NCI-H748 treated with DMSO at 0.1 percent for 48 hours (cell line): ENCODE measurements at regions not wholly inside any gene's neighbourhood (a gene's known extent, or its start where the extent isn't known, plus 50 kb on each side); places are given as distances from the start of the nearest gene placed in this dataset.

Experiments
- DNase-seq: peaks from one replicate; lab custom pipeline; 2025; lab: John Stamatoyannopoulos, UW

GRCh38 chr6:90795078-90795477 lies 208.2 kb upstream of the MAP3K7 start:
- no peak for DNase-seq

GRCh38 chr6:90793771-90794170 lies 206.9 kb upstream of the MAP3K7 start:
- no peak for DNase-seq

DNA sequence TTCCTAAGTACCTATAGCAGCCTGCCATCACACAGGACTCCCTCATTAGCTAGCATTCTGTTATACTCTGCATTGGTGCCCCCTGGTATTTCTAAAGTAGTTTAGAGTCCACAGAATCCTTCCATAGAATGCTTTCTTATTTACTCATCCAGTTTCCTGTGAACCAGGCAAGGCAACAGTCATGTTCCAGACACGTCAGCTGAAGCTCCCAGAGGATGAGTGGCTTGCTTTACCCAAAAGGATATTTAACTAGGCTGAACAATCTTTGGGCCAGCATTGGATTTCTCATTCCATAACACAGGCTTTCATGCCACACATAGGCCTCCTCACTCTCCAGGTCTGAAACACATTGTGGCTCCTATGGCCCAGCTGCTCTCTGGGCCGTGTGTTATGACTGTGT lies 203.8 kb upstream of the MAP3K7 start:
- no peak for DNase-seq

DNA sequence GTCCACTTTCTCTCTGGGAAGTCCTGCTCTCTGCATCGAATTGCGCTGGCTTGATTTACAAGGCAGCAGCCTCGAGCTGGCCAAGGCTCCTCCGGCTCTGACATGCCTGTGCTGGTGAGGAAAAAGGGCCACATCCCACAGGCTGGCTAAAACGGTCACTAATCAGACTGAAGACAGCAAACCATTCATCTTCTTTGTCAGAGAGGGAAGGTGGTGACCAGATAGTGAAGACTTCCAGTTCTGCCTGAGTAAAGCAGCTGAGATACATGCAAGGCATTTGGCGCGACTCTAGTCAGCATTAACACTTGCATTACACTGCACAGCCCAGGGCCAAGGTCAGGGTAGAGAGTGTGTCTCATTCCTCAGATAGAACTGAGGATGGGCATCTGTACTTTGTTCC lies 203.2 kb upstream of the MAP3K7 start:
- no peak for DNase-seq

- no peak for DNase-seq
Measured at GRCh38 chr6:90788781-90789180, 201.9 kb upstream of the MAP3K7 start.

GRCh38 chr6:90787446-90787845 lies 200.6 kb upstream of the MAP3K7 start:
- DNase-seq, result no peak

DNA sequence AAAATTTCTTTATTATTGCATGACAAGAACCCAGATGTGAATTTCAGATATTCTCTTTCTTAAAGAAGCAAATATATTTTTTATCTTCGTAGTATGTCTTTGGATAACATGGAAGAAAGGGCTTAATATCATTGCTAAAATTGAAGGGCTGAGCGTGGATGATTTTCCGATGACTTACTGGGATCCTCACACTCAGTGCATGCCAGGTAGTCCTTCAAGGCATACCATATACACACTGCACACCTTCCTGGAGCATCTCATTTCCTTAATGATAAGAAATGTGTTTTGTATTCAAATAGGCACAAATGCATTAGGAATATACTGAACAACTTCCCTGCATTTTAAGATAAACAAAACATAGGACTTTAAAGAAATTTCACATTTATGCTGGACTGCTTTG lies 193.9 kb upstream of the MAP3K7 start:
- DNase-seq, result no peak

- no peak for DNase-seq
Measured at GRCh38 chr6:90780141-90780540, 193.3 kb upstream of the MAP3K7 start.

- DNase-seq, result no peak
Measured at GRCh38 chr6:90778417-90779203, 191.7 kb upstream of the MAP3K7 start.

DNA sequence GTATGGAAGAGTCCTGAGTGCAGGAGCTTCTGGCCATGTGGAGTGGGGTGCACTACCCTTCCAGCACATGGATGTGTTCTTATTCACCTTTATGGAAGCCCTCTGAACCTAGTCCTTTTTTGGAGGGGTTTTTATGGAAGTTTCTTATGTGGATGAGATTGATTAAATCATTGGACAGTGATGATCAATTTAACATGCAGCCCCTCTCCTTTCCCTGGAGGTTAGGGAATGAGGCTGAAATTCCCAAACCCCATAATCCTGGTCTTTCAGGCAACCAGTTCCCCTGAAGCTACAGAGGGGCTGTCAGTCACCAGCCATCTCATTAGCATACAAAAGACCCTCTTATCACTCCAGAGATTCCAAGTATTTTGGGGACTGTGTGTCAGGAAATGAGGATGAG lies 183.9 kb upstream of the MAP3K7 start:
- DNase-seq, result no peak

- peak; percentile 73 for DNase-seq
Measured at GRCh38 chr6:90765895-90766294, 179.0 kb upstream of the MAP3K7 start.

- DNase-seq, result no peak
Measured at GRCh38 chr6:90765491-90765890, 178.6 kb upstream of the MAP3K7 start.

- no peak for DNase-seq
Measured at GRCh38 chr6:90764001-90764400, 177.1 kb upstream of the MAP3K7 start.

- no peak for DNase-seq
Measured at GRCh38 chr6:90759664-90760063, 172.8 kb upstream of the MAP3K7 start.

- DNase-seq, result no peak
Measured at GRCh38 chr6:90758741-90759140, 171.9 kb upstream of the MAP3K7 start.

DNA sequence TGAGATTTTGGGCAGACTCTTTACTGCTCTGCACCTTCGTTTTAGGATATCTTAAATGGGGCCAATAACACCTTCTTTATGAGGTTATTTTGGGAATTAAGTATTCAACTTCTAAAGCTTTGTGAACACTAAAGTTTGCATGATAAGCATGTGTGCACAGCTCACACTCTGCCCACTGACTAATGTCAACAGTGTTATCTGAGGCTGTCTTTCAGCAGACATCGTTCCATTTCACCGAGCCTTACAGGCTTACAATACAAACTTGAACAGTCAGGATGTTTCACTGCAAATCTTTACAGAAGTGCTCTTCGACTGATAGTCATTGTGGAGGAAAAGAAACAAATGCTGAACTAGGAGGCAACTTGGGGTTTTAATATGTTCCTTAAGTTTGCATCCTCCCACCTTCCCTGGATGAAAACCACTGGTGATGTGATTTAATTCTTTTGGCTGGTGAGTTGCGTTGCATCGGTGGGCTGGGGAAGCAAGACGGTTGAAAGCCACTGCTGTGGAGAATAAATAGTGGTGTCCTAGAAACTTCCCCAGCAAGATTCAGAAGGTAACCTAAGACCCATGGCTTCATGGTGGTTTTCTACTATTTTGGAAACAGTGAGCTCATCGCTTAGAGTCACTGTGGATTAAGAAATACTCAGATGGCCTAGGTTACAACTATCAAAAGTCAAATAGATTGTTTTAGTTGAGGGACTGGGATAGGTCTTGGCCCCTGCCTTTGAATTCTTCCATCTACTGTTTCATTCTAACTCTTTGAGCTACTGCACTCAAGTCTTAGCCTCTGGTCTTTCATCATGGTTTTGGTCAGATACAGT lies 167.2 kb upstream of the MAP3K7 start:
- no peak for DNase-seq

- no peak for DNase-seq
Measured at GRCh38 chr6:90739802-90740201, 152.9 kb upstream of the MAP3K7 start.

GRCh38 chr6:90739339-90739738 lies 152.5 kb upstream of the MAP3K7 start:
- DNase-seq, result no peak

DNA sequence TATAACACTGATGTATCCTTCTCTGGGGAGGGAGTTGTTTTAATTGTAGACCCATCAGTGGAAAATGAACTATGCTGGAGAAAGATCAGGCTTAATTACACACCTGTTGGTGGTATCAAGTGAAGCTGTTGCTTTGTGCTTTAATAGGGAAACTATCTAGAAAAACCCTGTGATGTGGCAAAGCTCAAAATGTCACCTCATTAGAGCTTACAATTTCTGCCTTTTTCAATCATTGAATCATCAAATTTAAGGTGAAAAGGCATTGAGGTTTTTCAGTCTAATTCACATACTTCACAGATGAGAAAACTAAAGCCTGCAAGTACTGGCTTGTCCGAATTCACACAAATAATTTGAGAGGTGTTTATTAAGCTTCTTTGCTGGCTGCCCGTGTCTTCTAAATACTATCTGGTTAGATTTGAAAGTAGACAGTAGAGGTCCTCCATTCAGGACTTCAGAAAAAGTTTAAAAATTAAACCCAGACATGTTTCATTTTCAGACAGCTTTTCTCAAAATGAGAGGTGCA lies 143.3 kb upstream of the MAP3K7 start:
- DNase-seq, result no peak

GRCh38 chr6:90729057-90729456 lies 142.2 kb upstream of the MAP3K7 start:
- no peak for DNase-seq

- DNase-seq, result no peak
Measured at GRCh38 chr6:90722648-90723047, 135.8 kb upstream of the MAP3K7 start.

DNA sequence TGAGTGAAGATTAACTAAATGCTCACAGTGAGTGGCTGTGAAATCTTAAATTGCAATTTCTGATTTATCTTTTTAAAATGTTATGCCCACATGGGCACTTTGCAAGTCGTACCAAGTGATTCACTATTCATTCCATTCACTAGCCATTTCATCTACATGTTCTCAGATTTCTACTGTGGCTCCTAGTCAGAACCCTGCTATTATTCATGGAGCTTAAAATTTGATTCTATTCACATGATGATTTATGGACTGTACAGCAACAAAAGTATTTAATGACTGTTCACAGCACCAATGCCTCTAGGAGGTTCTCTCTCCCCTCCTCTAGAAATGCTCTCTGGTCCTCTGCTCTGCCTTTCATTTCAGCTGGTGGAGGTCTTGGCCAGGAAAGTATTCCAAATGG lies 133.5 kb upstream of the MAP3K7 start:
- DNase-seq, result no peak
